ENCODE measurements at regions not wholly inside any gene's neighbourhood (a gene's known extent, or its start where the extent isn't known, plus 50 kb on each side); places are given as distances from the start of the nearest gene placed in this dataset.

- H3K4me3 Mint-ChIP-seq: no peak overlapping the region
- H3K36me3 Mint-ChIP-seq: no peaks in the 10 kb centered on the region
- no peaks in the 10 kb centered on the region for H3K27me3 Mint-ChIP-seq
- no peak overlapping the region for H3K27ac Mint-ChIP-seq
- peaks cover 25% of the 10 kb centered on the region for H3K4me1 Mint-ChIP-seq (ENCODE audit: low read depth)
- H3K9me3 Mint-ChIP-seq (ENCODE audit: low read depth): no peaks in the 10 kb centered on the region
These were observed 297.6 kb upstream of the RUNX1 start for GRCh38 chr21:35346697-35347096.

- H3K4me1 Mint-ChIP-seq (ENCODE audit: low read depth): peaks cover 18% of the 10 kb centered on the region
- H3K27ac Mint-ChIP-seq: no peak overlapping the region
- H3K36me3 Mint-ChIP-seq: no peaks in the 10 kb centered on the region
- H3K9me3 Mint-ChIP-seq (ENCODE audit: low read depth): no peaks in the 10 kb centered on the region
- H3K4me3 Mint-ChIP-seq: no peak overlapping the region
- no peaks in the 10 kb centered on the region for H3K27me3 Mint-ChIP-seq
These were observed 296.9 kb upstream of the RUNX1 start for GRCh38 chr21:35345954-35346353.

GRCh38 chr21:35344582-35344981 lies 295.5 kb upstream of the RUNX1 start:
- Mint-ChIP-seq H3K4me3 (no peak overlapping the region), H3K27ac (no peak overlapping the region), H3K4me1 (ENCODE audit: low read depth) (peaks cover 17% of the 10 kb centered on the region), H3K36me3 (no peaks in the 10 kb centered on the region), H3K9me3 (ENCODE audit: low read depth) (no peaks in the 10 kb centered on the region), H3K27me3 (no peaks in the 10 kb centered on the region)

- Mint-ChIP-seq H3K4me1 (ENCODE audit: low read depth) (peaks cover 17% of the 10 kb centered on the region), H3K27ac (peak overlapping the region; percentile 84), H3K4me3 (peak overlapping the region; percentile 6), H3K36me3 (no peaks in the 10 kb centered on the region), H3K27me3 (no peaks in the 10 kb centered on the region), H3K9me3 (ENCODE audit: low read depth) (peaks cover 3% of the 10 kb centered on the region)
These were observed 294.1 kb upstream of the RUNX1 start for GRCh38 chr21:35343046-35343819.

- Mint-ChIP-seq H3K4me1 (ENCODE audit: low read depth) (peaks cover 17% of the 10 kb centered on the region), H3K9me3 (ENCODE audit: low read depth) (peaks cover 3% of the 10 kb centered on the region), H3K4me3 (peak overlapping the region; percentile 6), H3K27me3 (peaks cover 3% of the 10 kb centered on the region), H3K27ac (peak overlapping the region; percentile 84), H3K36me3 (peaks cover 6% of the 10 kb centered on the region)
These were observed 293.3 kb upstream of the RUNX1 start for GRCh38 chr21:35342440-35342839.

GRCh38 chr21:35340273-35340672 lies 291.2 kb upstream of the RUNX1 start:
- Mint-ChIP-seq H3K27me3 (peaks cover 3% of the 10 kb centered on the region), H3K27ac (no peak overlapping the region), H3K4me3 (no peak overlapping the region), H3K9me3 (ENCODE audit: low read depth) (peaks cover 3% of the 10 kb centered on the region), H3K36me3 (peaks cover 6% of the 10 kb centered on the region), H3K4me1 (ENCODE audit: low read depth) (peaks cover 27% of the 10 kb centered on the region)

- H3K27ac Mint-ChIP-seq: no peak overlapping the region
- peaks cover 27% of the 10 kb centered on the region for H3K4me1 Mint-ChIP-seq (ENCODE audit: low read depth)
- H3K36me3 Mint-ChIP-seq: peaks cover 6% of the 10 kb centered on the region
- peaks cover 3% of the 10 kb centered on the region for H3K27me3 Mint-ChIP-seq
- H3K9me3 Mint-ChIP-seq (ENCODE audit: low read depth): peaks cover 3% of the 10 kb centered on the region
- H3K4me3 Mint-ChIP-seq: no peak overlapping the region
These were observed 290.0 kb upstream of the RUNX1 start for GRCh38 chr21:35338881-35339632.

GRCh38 chr21:35338281-35338680 lies 289.2 kb upstream of the RUNX1 start:
- peaks cover 3% of the 10 kb centered on the region for H3K27me3 Mint-ChIP-seq
- H3K36me3 Mint-ChIP-seq: peaks cover 6% of the 10 kb centered on the region
- H3K4me3 Mint-ChIP-seq: no peak overlapping the region
- H3K4me1 Mint-ChIP-seq (ENCODE audit: low read depth): peaks cover 22% of the 10 kb centered on the region
- peaks cover 3% of the 10 kb centered on the region for H3K9me3 Mint-ChIP-seq (ENCODE audit: low read depth)
- no peak overlapping the region for H3K27ac Mint-ChIP-seq

GRCh38 chr21:35337573-35337972 lies 288.5 kb upstream of the RUNX1 start:
- H3K27ac Mint-ChIP-seq: no peak overlapping the region
- H3K27me3 Mint-ChIP-seq: peaks cover 3% of the 10 kb centered on the region
- H3K4me1 Mint-ChIP-seq (ENCODE audit: low read depth): peaks cover 15% of the 10 kb centered on the region
- H3K9me3 Mint-ChIP-seq (ENCODE audit: low read depth): peaks cover 3% of the 10 kb centered on the region
- H3K4me3 Mint-ChIP-seq: no peak overlapping the region
- H3K36me3 Mint-ChIP-seq: peaks cover 6% of the 10 kb centered on the region

GRCh38 chr21:35336534-35336933 lies 287.4 kb upstream of the RUNX1 start:
- H3K9me3 Mint-ChIP-seq (ENCODE audit: low read depth): peaks cover 3% of the 10 kb centered on the region
- no peak overlapping the region for H3K4me3 Mint-ChIP-seq
- peaks cover 6% of the 10 kb centered on the region for H3K36me3 Mint-ChIP-seq
- H3K27ac Mint-ChIP-seq: no peak overlapping the region
- H3K4me1 Mint-ChIP-seq (ENCODE audit: low read depth): peaks cover 10% of the 10 kb centered on the region
- peaks cover 3% of the 10 kb centered on the region for H3K27me3 Mint-ChIP-seq

GRCh38 chr21:35335951-35336446 lies 286.9 kb upstream of the RUNX1 start:
- H3K4me1 Mint-ChIP-seq (ENCODE audit: low read depth): peaks cover 10% of the 10 kb centered on the region
- H3K27me3 Mint-ChIP-seq: peaks cover 3% of the 10 kb centered on the region
- peaks cover 6% of the 10 kb centered on the region for H3K36me3 Mint-ChIP-seq
- no peak overlapping the region for H3K4me3 Mint-ChIP-seq
- peaks cover 3% of the 10 kb centered on the region for H3K9me3 Mint-ChIP-seq (ENCODE audit: low read depth)
- H3K27ac Mint-ChIP-seq: peak overlapping the region; percentile 2

- no peak overlapping the region for H3K27ac Mint-ChIP-seq
- peaks cover under 1% of the 10 kb centered on the region for H3K9me3 Mint-ChIP-seq (ENCODE audit: low read depth)
- H3K4me3 Mint-ChIP-seq: no peak overlapping the region
- H3K4me1 Mint-ChIP-seq (ENCODE audit: low read depth): peaks cover 10% of the 10 kb centered on the region
- peaks cover 6% of the 10 kb centered on the region for H3K36me3 Mint-ChIP-seq
- peaks cover 3% of the 10 kb centered on the region for H3K27me3 Mint-ChIP-seq
These were observed 284.9 kb upstream of the RUNX1 start for GRCh38 chr21:35333831-35334618.

GRCh38 chr21:35332841-35333426 lies 283.8 kb upstream of the RUNX1 start:
- Mint-ChIP-seq H3K27ac (no peak overlapping the region), H3K4me1 (ENCODE audit: low read depth) (peaks cover 10% of the 10 kb centered on the region), H3K36me3 (peaks cover 4% of the 10 kb centered on the region), H3K27me3 (peaks cover under 1% of the 10 kb centered on the region), H3K9me3 (ENCODE audit: low read depth) (no peaks in the 10 kb centered on the region), H3K4me3 (no peak overlapping the region)

GRCh38 chr21:35329940-35330660 lies 281.0 kb upstream of the RUNX1 start:
- Mint-ChIP-seq H3K27ac (no peak overlapping the region), H3K36me3 (no peaks in the 10 kb centered on the region), H3K9me3 (ENCODE audit: low read depth) (no peaks in the 10 kb centered on the region), H3K4me3 (no peak overlapping the region), H3K27me3 (no peaks in the 10 kb centered on the region), H3K4me1 (ENCODE audit: low read depth) (no peaks in the 10 kb centered on the region)

Measured in activated naive CD8-positive, alpha-beta T cell (primary cell).